GM12872 (cell line): ENCODE measurements at regions not wholly inside any gene's neighbourhood (a gene's known extent, or its start where the extent isn't known, plus 50 kb on each side); places are given as distances from the start of the nearest gene placed in this dataset.

Experiments
- CTCF ChIP-seq: IDR thresholded peaks from 3 replicates; pipeline ENCODE4 v1.5.1; 2011; ENCODE audit warnings: low read depth, mild to moderate bottlenecking, low read length, moderate library complexity; ENCODE audit not compliant: insufficient read depth

DNA sequence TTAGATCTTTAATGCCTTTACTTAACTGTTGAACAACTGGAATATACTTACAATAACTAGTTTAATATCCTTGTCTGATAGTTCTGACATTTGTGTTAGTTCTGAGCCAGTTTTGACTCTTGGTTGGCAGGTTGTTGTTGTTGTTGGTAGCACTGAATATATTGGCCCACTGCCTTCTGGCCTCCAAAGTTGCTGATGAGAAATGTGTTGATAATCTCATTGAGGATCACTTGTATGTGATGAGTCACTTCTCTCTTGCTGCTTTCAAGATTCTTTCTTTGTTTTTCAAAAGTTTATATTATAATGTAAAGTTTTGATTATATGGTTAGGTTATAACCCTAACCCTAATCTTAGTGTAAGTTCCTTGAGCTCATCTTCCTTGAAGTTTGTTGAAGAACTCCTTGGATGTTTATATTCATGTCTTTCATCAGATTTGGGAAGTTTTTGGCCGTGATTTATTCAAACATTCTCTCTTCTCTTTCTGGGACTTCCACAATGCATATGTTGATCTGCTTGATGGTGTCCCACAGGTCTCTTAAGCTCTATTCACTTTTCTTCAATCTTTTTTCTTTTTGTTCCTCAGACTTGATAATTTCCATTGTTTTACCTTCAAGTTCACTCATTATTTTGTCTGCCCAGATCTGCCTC lies 149.7 kb downstream of the FGF18 start:
- no peak for TF ChIP-seq CTCF

DNA sequence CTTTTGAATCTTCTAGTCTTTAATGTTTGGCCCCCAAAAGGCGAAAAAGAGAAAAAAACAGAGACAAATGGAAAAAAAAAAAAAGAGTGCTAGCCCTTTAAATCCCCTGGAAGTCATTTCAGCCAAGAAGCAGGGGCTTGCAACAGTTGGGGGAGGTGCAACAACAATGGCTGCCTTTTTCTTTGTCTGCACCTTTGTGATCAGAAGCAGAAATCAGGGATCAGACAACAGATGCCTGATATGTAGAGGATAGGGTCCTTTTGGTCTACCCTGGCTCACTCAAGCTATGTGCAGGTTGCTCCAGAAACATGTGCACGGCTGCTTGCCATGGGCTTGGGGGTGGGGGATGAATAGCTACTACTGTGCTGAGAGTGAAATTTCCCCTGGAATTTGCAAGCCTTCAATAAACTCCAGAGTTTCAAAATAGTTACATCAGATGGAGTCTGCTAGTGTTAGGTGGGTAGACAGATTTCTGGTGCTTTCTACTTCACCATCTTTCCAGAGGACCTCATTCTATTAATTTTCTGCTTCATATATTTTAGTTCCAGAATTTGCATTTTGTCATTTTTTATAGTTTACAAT lies 150.9 kb downstream of the FGF18 start:
- no peak for TF ChIP-seq CTCF

DNA sequence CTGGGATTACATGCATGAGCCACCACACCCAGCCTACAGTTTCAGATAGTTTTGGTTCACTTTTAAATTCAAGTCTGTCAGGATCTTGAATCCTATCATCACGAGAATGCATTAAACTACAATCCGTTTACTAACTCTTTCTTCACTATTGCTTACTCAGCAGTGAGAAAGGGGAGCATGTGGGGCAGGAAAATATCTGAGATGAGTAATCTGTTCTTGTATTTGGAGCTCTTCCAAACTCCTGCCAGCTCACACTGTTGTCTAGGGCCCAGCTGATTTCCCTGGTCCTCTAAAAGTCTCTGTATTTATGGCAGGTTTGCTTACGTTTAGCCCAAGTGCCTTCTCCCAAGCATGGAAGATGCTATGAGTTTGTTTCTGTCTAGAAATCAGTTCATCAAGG lies 152.2 kb downstream of the FGF18 start:
- TF ChIP-seq CTCF: no peak

GRCh38 chr5:171573021-171573420 lies 153.6 kb downstream of the FGF18 start:
- no peak for TF ChIP-seq CTCF

- TF ChIP-seq CTCF: no peak
Measured at GRCh38 chr5:171573451-171574225, 154.2 kb downstream of the FGF18 start.

GRCh38 chr5:171574376-171574775 lies 154.9 kb downstream of the FGF18 start:
- TF ChIP-seq CTCF: no peak

- TF ChIP-seq CTCF: no peak
Measured at GRCh38 chr5:171575386-171575785, 155.9 kb downstream of the FGF18 start.
